DOHH2 (cell line): ENCODE measurements at regions not wholly inside any gene's neighbourhood (a gene's known extent, or its start where the extent isn't known, plus 50 kb on each side); places are given as distances from the start of the nearest gene placed in this dataset.

Experiments used
- H3F3A ChIP-seq: fragments of 200-600 bp; sonication (generic), shearing (Covaris generic); 2 replicates; pipeline ENCODE4 v1.6.0; 2016; ENCODE audit warnings: antibody characterized with exemption, mild to moderate bottlenecking; ENCODE audit not compliant: control insufficient read depth, insufficient read depth
- H3K27ac ChIP-seq: fragments of 200-600 bp; sonication (generic); 2 replicates; pipeline ENCODE4 v1.5.1; 2014; ENCODE audit warnings: low read depth, mild to moderate bottlenecking, low read length, moderate library complexity
- H3K27me3 ChIP-seq: fragments of 200-600 bp; sonication (generic); 2 replicates; pipeline ENCODE4 v1.6.1; 2014; ENCODE audit warnings: mild to moderate bottlenecking, low read length, mixed read lengths; ENCODE audit not compliant: control insufficient read depth
- H3K36me3 ChIP-seq: fragments of 200-600 bp; sonication (generic); 2 replicates; pipeline ENCODE4 v1.6.1; 2014; ENCODE audit warnings: mild to moderate bottlenecking, low read length, moderate library complexity, mixed read lengths; ENCODE audit not compliant: control insufficient read depth
- H3K4me1 ChIP-seq: fragments of 200-600 bp; sonication (generic); 2 replicates; pipeline ENCODE4 v1.6.1; 2014; ENCODE audit warnings: mild to moderate bottlenecking, low read length, mixed read lengths; ENCODE audit not compliant: control insufficient read depth
- H3K4me2 ChIP-seq: fragments of 200-600 bp; sonication (generic); 2 replicates; pipeline ENCODE4 v1.6.0; 2014; ENCODE audit warnings: mild to moderate bottlenecking, low read length, moderate library complexity
- H3K4me3 ChIP-seq: fragments of 200-600 bp; sonication (generic); 2 replicates; pipeline ENCODE4 v1.5.1; 2014; ENCODE audit warnings: mild to moderate bottlenecking, low read length, mixed read lengths
- H3K79me2 ChIP-seq: fragments of 200-600 bp; sonication (generic); 2 replicates; pipeline ENCODE4 v1.6.1; 2014; ENCODE audit warnings: mild to moderate bottlenecking, low read length, mixed read lengths; ENCODE audit not compliant: control insufficient read depth
- H3K9me2 ChIP-seq: fragments of 200-600 bp; sonication (generic); replicated peaks from 2 replicates; pipeline ENCODE4 v1.6.1; 2014; ENCODE audit warnings: mild to moderate bottlenecking, low read length, mixed read lengths; ENCODE audit not compliant: control insufficient read depth
- H3K9me3 ChIP-seq: fragments of 200-600 bp; sonication (generic); 2 replicates; pipeline ENCODE4 v1.6.1; 2014; ENCODE audit warnings: antibody characterized with exemption, low read length, mixed read lengths; ENCODE audit not compliant: control insufficient read depth, insufficient read depth
- H4K20me1 ChIP-seq: fragments of 200-600 bp; sonication (generic); 2 replicates; pipeline ENCODE4 v1.6.0; 2014; ENCODE audit warnings: low read depth, mild to moderate bottlenecking, antibody characterized with exemption, low read length, moderate library complexity; ENCODE audit not compliant: control insufficient read depth, insufficient read depth
- EZH2phosphoT487 ChIP-seq: fragments of 200-600 bp; sonication (generic); IDR thresholded peaks from 2 replicates; pipeline ENCODE4 v1.6.1; 2017; ENCODE audit warnings: borderline replicate concordance, mild to moderate bottlenecking, antibody characterized with exemption, low read length, moderate library complexity, mixed read lengths
- TF ChIP-seq, protein P1 (sequence below): fragments of 200-600 bp; sonication (generic); IDR thresholded peaks from one replicate; pipeline ENCODE4 v1.5.1; 2014; ENCODE audit warnings: antibody characterized with exemption, mild to moderate bottlenecking, low read depth, low read length; ENCODE audit not compliant: poor library complexity, severe bottlenecking

GRCh38 chr10:33087922-33088321, 129.9 kb upstream of the ITGB1 start:
- no peaks in the 10 kb centered on the region for H3K27me3 ChIP-seq
- TF ChIP-seq, protein P1, sequence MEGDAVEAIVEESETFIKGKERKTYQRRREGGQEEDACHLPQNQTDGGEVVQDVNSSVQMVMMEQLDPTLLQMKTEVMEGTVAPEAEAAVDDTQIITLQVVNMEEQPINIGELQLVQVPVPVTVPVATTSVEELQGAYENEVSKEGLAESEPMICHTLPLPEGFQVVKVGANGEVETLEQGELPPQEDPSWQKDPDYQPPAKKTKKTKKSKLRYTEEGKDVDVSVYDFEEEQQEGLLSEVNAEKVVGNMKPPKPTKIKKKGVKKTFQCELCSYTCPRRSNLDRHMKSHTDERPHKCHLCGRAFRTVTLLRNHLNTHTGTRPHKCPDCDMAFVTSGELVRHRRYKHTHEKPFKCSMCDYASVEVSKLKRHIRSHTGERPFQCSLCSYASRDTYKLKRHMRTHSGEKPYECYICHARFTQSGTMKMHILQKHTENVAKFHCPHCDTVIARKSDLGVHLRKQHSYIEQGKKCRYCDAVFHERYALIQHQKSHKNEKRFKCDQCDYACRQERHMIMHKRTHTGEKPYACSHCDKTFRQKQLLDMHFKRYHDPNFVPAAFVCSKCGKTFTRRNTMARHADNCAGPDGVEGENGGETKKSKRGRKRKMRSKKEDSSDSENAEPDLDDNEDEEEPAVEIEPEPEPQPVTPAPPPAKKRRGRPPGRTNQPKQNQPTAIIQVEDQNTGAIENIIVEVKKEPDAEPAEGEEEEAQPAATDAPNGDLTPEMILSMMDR = no peak
- no peak for TF ChIP-seq EZH2phosphoT487
- no peaks in the 10 kb centered on the region for H3F3A ChIP-seq
- no peaks in the 10 kb centered on the region for H3K79me2 ChIP-seq
- H3K36me3 ChIP-seq = peaks cover 16% of the 10 kb centered on the region
- peaks cover 52% of the 10 kb centered on the region for H3K4me1 ChIP-seq
- peaks cover 14% of the 10 kb centered on the region; the same call in 1 of the 2 replicates for H3K9me3 ChIP-seq
- peak overlapping the region; percentile 37 for H3K27ac ChIP-seq
- peak overlapping the region; percentile 37 for H3K4me2 ChIP-seq
- H3K9me2 ChIP-seq = no peaks in the 10 kb centered on the region
- H4K20me1 ChIP-seq = no peaks in the 10 kb centered on the region
- peak overlapping the region; percentile 29; the same call in 1 of the 2 replicates for H3K4me3 ChIP-seq

DNA sequence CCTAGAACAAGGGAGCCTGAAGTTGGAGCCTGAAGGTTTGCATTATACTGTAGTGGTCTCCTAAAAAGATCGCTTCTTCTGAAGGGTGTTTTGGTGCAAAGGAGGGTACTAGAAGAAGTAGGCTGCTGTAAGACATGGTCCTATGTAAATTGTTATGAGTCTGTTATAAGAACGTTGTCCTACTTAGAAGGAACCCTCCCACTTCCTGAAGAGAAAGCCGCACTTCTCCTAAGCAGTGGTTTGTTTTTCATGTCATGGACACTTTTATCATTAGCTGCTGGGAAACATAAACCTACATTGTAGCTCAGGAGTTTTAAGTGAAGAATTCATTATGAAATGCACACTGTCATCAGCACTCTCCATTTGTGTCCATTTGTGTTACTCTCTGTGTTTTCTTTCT, 129.1 kb upstream of the ITGB1 start:
- Histone ChIP-seq H4K20me1 (no peaks in the 10 kb centered on the region), H3K79me2 (no peaks in the 10 kb centered on the region), H3K4me3 (peak overlapping the region; percentile 14), H3K9me3 (peaks cover 14% of the 10 kb centered on the region; the same call in 1 of the 2 replicates), H3K36me3 (peaks cover 10% of the 10 kb centered on the region), H3K4me2 (peak overlapping the region; percentile 37), H3K4me1 (peaks cover 44% of the 10 kb centered on the region), H3K27me3 (no peaks in the 10 kb centered on the region), H3K27ac (peak overlapping the region; percentile 37), H3F3A (no peaks in the 10 kb centered on the region), H3K9me2 (no peaks in the 10 kb centered on the region)
- TF ChIP-seq EZH2phosphoT487 = no peak
- TF ChIP-seq, protein P1 = no peak

GRCh38 chr10:33086100-33086499, 128.1 kb upstream of the ITGB1 start:
- Histone ChIP-seq H4K20me1 (no peaks in the 10 kb centered on the region), H3K9me2 (no peaks in the 10 kb centered on the region), H3K4me1 (peaks cover 34% of the 10 kb centered on the region), H3K4me3 (no peak overlapping the region), H3F3A (no peaks in the 10 kb centered on the region), H3K79me2 (no peaks in the 10 kb centered on the region), H3K27me3 (no peaks in the 10 kb centered on the region), H3K36me3 (0 out of 2 replicates have a peak, but pooled peaks cover 3% of the 10 kb centered on the region), H3K9me3 (peaks cover 14% of the 10 kb centered on the region; the same call in 1 of the 2 replicates), H3K4me2 (no peak overlapping the region), H3K27ac (no peak overlapping the region)
- TF ChIP-seq, protein P1 = no peak
- TF ChIP-seq EZH2phosphoT487 = no peak

DNA sequence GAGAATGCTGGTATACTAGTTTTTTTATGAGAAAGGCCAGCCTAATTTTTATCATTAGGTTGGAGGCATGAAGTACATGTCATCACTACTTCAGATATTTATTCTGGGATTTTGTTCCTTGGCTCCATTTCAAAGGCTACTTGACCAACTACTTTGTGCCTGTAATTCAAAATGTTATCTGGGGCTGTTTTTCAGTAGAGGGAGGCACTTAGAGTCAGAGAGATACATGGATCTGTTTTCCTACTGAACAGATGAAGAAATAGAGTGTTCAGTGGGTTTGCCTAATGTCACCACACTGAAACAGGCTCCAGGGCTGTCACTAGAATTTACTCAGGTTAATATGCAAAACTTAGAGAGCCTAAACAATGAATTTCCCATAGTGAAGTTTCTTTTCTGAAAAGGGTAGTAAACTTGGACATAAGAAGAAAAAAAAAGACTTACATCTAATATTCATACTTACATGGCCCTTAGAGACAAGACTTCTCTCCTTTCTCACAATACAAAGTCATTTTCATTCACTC, 127.3 kb upstream of the ITGB1 start:
- no peak overlapping the region for H3K4me3 ChIP-seq
- H3K4me1 ChIP-seq = peaks cover 33% of the 10 kb centered on the region
- no peaks in the 10 kb centered on the region for H4K20me1 ChIP-seq
- no peaks in the 10 kb centered on the region for H3K79me2 ChIP-seq
- H3F3A ChIP-seq = no peaks in the 10 kb centered on the region
- TF ChIP-seq EZH2phosphoT487 = no peak
- H3K36me3 ChIP-seq = 0 out of 2 replicates have a peak, but pooled peaks cover 3% of the 10 kb centered on the region
- no peak overlapping the region for H3K27ac ChIP-seq
- H3K27me3 ChIP-seq = no peaks in the 10 kb centered on the region
- peaks cover 11% of the 10 kb centered on the region; the same call in 1 of the 2 replicates for H3K9me3 ChIP-seq
- no peaks in the 10 kb centered on the region for H3K9me2 ChIP-seq
- no peak overlapping the region for H3K4me2 ChIP-seq
